WTC11 (cell line): ENCODE measurements at regions not wholly inside any gene's neighbourhood (a gene's known extent, or its start where the extent isn't known, plus 50 kb on each side); places are given as distances from the start of the nearest gene placed in this dataset.

ENCODE experiments used
- ATF1 ChIP-seq: sonication (generic); formaldehyde crosslinking; IDR thresholded peaks from 2 replicates; pipeline ENCODE4 v1.8.1; 2023; ENCODE audit warnings: mild to moderate bottlenecking, moderate library complexity, missing genetic modification reagents
- CREB1 ChIP-seq: sonication (generic); formaldehyde crosslinking; IDR thresholded peaks from 2 replicates; pipeline ENCODE4 v1.8.0; 2023; ENCODE audit warnings: mild to moderate bottlenecking, missing genetic modification reagents
- RELA ChIP-seq: sonication (generic); formaldehyde crosslinking; IDR thresholded peaks from 2 replicates; pipeline ENCODE4 v1.8.1; 2022; ENCODE audit warnings: missing genetic modification reagents, mild to moderate bottlenecking, borderline replicate concordance
- TF ChIP-seq, protein P1 (sequence below): fragments of 200-600 bp; IDR thresholded peaks from 2 replicates; pipeline ENCODE4 v1.8.0; 2022; ENCODE audit warnings: antibody characterized with exemption

DNA sequence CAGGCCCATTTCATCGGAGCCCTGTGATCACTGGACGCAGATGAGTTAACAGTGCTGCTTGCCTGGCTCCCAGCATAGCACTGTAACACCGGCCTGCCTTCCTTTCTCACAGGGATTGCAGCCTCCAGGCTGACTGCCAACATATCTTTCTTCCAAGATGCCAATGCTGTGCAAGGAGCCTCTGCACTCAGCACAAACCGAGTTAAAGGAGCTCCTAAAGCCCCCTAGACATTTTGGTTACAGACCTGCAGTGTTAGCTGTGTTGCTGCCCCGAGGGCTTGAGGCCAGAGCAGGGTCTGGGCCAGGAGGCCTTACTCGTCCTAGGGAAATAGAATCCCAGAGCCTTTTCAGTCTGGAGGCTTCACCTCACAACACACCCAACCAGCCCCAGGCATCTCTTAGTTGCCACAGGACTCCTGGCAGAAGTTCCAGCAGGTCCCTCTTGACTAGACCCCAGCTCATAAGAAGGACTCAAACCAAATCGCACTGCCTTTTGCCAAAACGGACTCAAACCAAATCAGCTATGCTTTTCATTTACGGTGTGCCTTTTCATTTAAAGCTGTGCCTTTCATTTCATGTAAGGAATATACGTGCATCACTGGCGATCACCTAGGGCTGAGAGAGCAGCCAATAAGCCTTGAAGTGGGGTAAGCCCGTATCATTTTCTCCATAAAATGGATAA lies 58.4 kb upstream of the EML4 start:
- TF ChIP-seq RELA (CRISPR knock-in tag) = no peak
- TF ChIP-seq, protein P1, sequence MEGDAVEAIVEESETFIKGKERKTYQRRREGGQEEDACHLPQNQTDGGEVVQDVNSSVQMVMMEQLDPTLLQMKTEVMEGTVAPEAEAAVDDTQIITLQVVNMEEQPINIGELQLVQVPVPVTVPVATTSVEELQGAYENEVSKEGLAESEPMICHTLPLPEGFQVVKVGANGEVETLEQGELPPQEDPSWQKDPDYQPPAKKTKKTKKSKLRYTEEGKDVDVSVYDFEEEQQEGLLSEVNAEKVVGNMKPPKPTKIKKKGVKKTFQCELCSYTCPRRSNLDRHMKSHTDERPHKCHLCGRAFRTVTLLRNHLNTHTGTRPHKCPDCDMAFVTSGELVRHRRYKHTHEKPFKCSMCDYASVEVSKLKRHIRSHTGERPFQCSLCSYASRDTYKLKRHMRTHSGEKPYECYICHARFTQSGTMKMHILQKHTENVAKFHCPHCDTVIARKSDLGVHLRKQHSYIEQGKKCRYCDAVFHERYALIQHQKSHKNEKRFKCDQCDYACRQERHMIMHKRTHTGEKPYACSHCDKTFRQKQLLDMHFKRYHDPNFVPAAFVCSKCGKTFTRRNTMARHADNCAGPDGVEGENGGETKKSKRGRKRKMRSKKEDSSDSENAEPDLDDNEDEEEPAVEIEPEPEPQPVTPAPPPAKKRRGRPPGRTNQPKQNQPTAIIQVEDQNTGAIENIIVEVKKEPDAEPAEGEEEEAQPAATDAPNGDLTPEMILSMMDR = no peak
- TF ChIP-seq CREB1 (CRISPR knock-in tag) = no peak
- TF ChIP-seq ATF1 (CRISPR knock-in tag) = no peak
